IMR-90 (cell line): ENCODE measurements at regions not wholly inside any gene's neighbourhood (a gene's known extent, or its start where the extent isn't known, plus 50 kb on each side); places are given as distances from the start of the nearest gene placed in this dataset.

Experiments
- ATAC-seq: fragments of 200-7000 bp; cut with Tn5 transposase; 2 replicates; pipeline ENCODE4 v1.9.1; 2020; ENCODE audit warnings: low read depth, mild to moderate bottlenecking, moderate library complexity
- BruUV-seq: library from RNA; stranded (reverse); fragments of 400-500 nt; replicated peaks from 2 replicates; lab custom pipeline; 2021; lab: Mats Ljungman, UMichigan
- CTCF ChIA-PET: fragments of 300-600 bp; formaldehyde crosslinking; extraction: SDS; loops from one replicate; lab custom pipeline; 2021; ENCODE audit warnings: antibody characterized with exemption; lab: Yijun Ruan, JAX
- POLR2A ChIA-PET: fragments of 300-600 bp; sonication (Branson Sonifier 250); formaldehyde crosslinking; loops from one replicate; lab custom pipeline; 2022; ENCODE audit warnings: antibody characterized with exemption; ENCODE audit not compliant: unreplicated experiment; lab: Charles Lee
- DNase-seq: peaks from one replicate; pipeline ENCODE4 v3.0.0; 2013
- H2AFZ ChIP-seq: replicated peaks from 2 replicates; pipeline ENCODE3; 2013; ENCODE audit warnings: low read length, mild to moderate bottlenecking; ENCODE audit not compliant: poor library complexity
- H2AK5ac ChIP-seq: 2 replicates; pipeline ENCODE4 v1.6.1; 2013; ENCODE audit warnings: low read depth, low read length, inconsistent platforms
- H2AK9ac ChIP-seq: replicated peaks from 2 replicates; pipeline ENCODE3; 2013; ENCODE audit warnings: mild to moderate bottlenecking, low read depth, low read length, moderate library complexity; ENCODE audit not compliant: poor library complexity
- H2BK120ac ChIP-seq: 2 replicates; pipeline ENCODE4 v1.6.1; 2013; ENCODE audit warnings: low read depth, low read length, inconsistent platforms
- H2BK15ac ChIP-seq: 3 replicates; pipeline ENCODE4 v1.6.1; 2013; ENCODE audit warnings: low read depth, low read length, inconsistent platforms
- H2BK20ac ChIP-seq: 2 replicates; pipeline ENCODE4 v1.6.1; 2013; ENCODE audit warnings: low read depth, mild to moderate bottlenecking, inconsistent platforms, low read length, moderate library complexity
- H2BK5ac ChIP-seq: 2 replicates; pipeline ENCODE4 v1.6.1; 2013; ENCODE audit warnings: mild to moderate bottlenecking, low read depth, low read length, inconsistent platforms; ENCODE audit not compliant: poor library complexity, severe bottlenecking
- H3K14ac ChIP-seq: replicated peaks from 2 replicates; pipeline ENCODE4 v1.6.1; 2013; ENCODE audit warnings: low read depth, low read length, inconsistent platforms
- H3K18ac ChIP-seq: 2 replicates; pipeline ENCODE4 v1.6.1; 2013; ENCODE audit warnings: low read depth, low read length, control low read depth
- H3K23ac ChIP-seq: 2 replicates; pipeline ENCODE4 v1.6.1; 2013; ENCODE audit warnings: low read depth, low read length, inconsistent platforms
- H3K27ac ChIP-seq: 2 replicates; pipeline ENCODE4 v1.5.1; 2013; ENCODE audit warnings: mild to moderate bottlenecking, control low read depth, low read length; ENCODE audit not compliant: insufficient read depth
- H3K27me3 ChIP-seq: 2 replicates; pipeline ENCODE4 v1.6.1; 2013; ENCODE audit warnings: low read length; ENCODE audit not compliant: control insufficient read depth, insufficient read depth
- H3K36me3 ChIP-seq: 2 replicates; pipeline ENCODE4 v1.6.1; 2013; ENCODE audit warnings: low read length, mixed read lengths; ENCODE audit not compliant: control insufficient read depth, insufficient read depth
- H3K4ac ChIP-seq: 2 replicates; pipeline ENCODE4 v1.6.1; 2013; ENCODE audit warnings: low read depth, low read length, inconsistent platforms
- H3K4me1 ChIP-seq: 2 replicates; pipeline ENCODE4 v1.6.1; 2013; ENCODE audit warnings: low read length, mixed read lengths; ENCODE audit not compliant: control insufficient read depth, insufficient read depth
- H3K4me2 ChIP-seq: 2 replicates; pipeline ENCODE4 v1.6.1; 2013; ENCODE audit warnings: low read depth, mild to moderate bottlenecking, control low read depth, low read length, moderate library complexity
- H3K4me3 ChIP-seq: 2 replicates; pipeline ENCODE4 v1.5.1; 2013; ENCODE audit warnings: low read depth, mild to moderate bottlenecking, control low read depth, low read length, moderate library complexity; ENCODE audit not compliant: insufficient read depth
- H3K56ac ChIP-seq: 2 replicates; pipeline ENCODE4 v1.6.1; 2013; ENCODE audit warnings: low read length, inconsistent platforms; ENCODE audit not compliant: insufficient read depth; ENCODE audit errors: extremely low read depth
- H3K79me1 ChIP-seq, 2 experiments: 2 replicates each; pipeline ENCODE4 v1.6.1; 2013; ENCODE audit warnings: low read length in 2 of 2, inconsistent platforms in 1 of 2, low read depth in 1 of 2
- H3K9ac ChIP-seq: 2 replicates; pipeline ENCODE4 v1.6.1; 2013; ENCODE audit warnings: low read depth, low read length, control low read depth
- H3K9me1 ChIP-seq: 2 replicates; pipeline ENCODE4 v1.6.1; 2013; ENCODE audit warnings: low read length, inconsistent platforms; ENCODE audit not compliant: insufficient read depth
- H3K9me3 ChIP-seq: 2 replicates; pipeline ENCODE4 v1.6.1; 2013; ENCODE audit warnings: low read length; ENCODE audit not compliant: control insufficient read depth, insufficient read depth
- H4K20me1 ChIP-seq: 2 replicates; pipeline ENCODE4 v1.6.1; 2013; ENCODE audit warnings: low read length, inconsistent platforms; ENCODE audit not compliant: insufficient read depth
- H4K5ac ChIP-seq: 2 replicates; pipeline ENCODE4 v1.6.1; 2013; ENCODE audit warnings: mild to moderate bottlenecking, low read depth, low read length, control low read depth
- H4K8ac ChIP-seq, 2 experiments: 2 replicates each; pipeline ENCODE4 v1.6.1; 2013; ENCODE audit warnings: low read depth in 2 of 2, low read length in 2 of 2, control low read depth in 1 of 2, inconsistent platforms in 1 of 2
- H4K91ac ChIP-seq: 2 replicates; pipeline ENCODE4 v1.6.1; 2013; ENCODE audit warnings: low read depth, low read length, inconsistent platforms; ENCODE audit not compliant: insufficient read depth
- BHLHE40 ChIP-seq: fragments of 150-350 bp; IDR thresholded peaks from 2 replicates; pipeline ENCODE4 v1.6.1; 2016; ENCODE audit warnings: mild to moderate bottlenecking, low read depth, low read length
- POLR2A ChIP-seq: IDR thresholded peaks from 2 replicates; pipeline ENCODE4 v1.6.1; 2012; ENCODE audit warnings: mild to moderate bottlenecking, low read depth, low read length
- RFX5 ChIP-seq: IDR thresholded peaks from 2 replicates; pipeline ENCODE4 v1.8.0; 2012; ENCODE audit warnings: low read depth, mild to moderate bottlenecking, low read length, moderate library complexity
- WGBS, 2 experiments: methylation state at CpG; one replicate each; pipeline versions ENCODE4 v1.1.5 to v1.1.7; 2013; ENCODE audit warnings: missing lambda C conversion rate in 2 of 2; ENCODE audit not compliant: insufficient read length in 1 of 2; ENCODE audit errors: extremely low coverage in 2 of 2; 5-methylcytosine and 5-hydroxymethylcytosine counted together
- dilution Hi-C: fragments of 300-500 bp; cut with HindIII; formaldehyde crosslinking; loops from one replicate; pipeline ENCODE4 v1.14.3; 2018; ENCODE audit warnings: low sequenced_read_pairs; ENCODE audit not compliant: unreplicated experiment
- in situ Hi-C: fragments of 300-500 bp; cut with MboI; formaldehyde crosslinking; loops from 3 replicates; pipeline ENCODE4 v1.14.3; 2019; ENCODE audit warnings: low sequenced_read_pairs, inconsistent platforms, mixed read lengths
- intact Hi-C: fragments of 100-400 bp; cut with micrococcal nuclease; formaldehyde crosslinking; loops from 2 replicates; pipeline ENCODE4 v1.10.0; 2022

DNA sequence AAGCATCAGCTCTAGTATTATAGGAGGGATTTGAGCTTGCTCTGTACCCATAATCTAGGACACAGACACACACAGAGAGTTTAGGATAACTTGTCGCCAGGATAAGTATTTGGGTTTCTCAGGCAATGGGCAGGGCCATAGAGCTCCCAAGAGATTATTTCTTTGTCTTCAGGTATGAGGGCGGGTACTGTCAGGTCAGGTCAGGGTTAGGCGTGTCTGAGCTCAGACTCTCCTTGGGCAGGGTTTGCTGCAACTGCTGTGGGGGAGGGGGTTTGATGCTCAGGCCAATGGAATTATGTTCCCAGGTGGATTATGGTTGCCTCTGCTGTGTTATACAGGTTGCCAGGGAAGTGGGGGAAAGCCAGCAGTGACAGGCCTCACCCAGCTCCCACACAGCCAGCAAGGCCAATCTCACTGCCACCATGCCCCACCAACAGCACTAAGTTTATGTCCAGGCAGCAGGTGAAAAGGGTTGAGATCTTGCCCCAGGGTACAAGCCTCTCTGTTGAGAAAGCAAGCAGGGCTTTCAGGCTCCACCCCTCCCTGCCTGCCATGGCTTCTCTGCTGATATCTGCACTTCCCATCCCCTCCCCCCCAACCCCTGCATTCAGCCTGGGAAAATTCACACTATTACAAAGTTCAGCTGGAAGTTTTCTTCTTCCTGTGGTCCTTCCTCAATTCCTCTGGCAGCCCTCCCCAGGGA lies 101.3 kb downstream of the RRAGB start:
- H2AFZ ChIP-seq: no peak overlapping the region
- ChIA-PET POLR2A (no interaction called here), CTCF (no interaction called here)
- in situ Hi-C loops: no loop called here
- H3K18ac ChIP-seq: no peak overlapping the region
- H3K9me3 ChIP-seq: peaks cover 2% of the 10 kb centered on the region; the same call in 1 of the 2 replicates
- DNase-seq (no peak), ATAC-seq (no peak)
- H2BK20ac ChIP-seq: no peak overlapping the region
- no peak overlapping the region for H3K56ac ChIP-seq
- H4K91ac ChIP-seq: no peak overlapping the region
- H3K14ac ChIP-seq: no peak overlapping the region
- no peak overlapping the region for H2BK120ac ChIP-seq
- no peaks in the 10 kb centered on the region for H4K20me1 ChIP-seq
- H3K9ac ChIP-seq: no peak overlapping the region
- no peak overlapping the region for H3K4me3 ChIP-seq
- BruUV-seq: no TSS peak
- no peak overlapping the region for H3K23ac ChIP-seq
- intact Hi-C loops: no loop called here
- no peak overlapping the region for H3K4ac ChIP-seq
- H3K79me1 ChIP-seq: no peaks in the 10 kb centered on the region
- no peak overlapping the region for H4K5ac ChIP-seq
- TF ChIP-seq BHLHE40 (no peak), RFX5 (no peak), POLR2A (no peak)
- no peaks in the 10 kb centered on the region for H3K36me3 ChIP-seq
- H2BK15ac ChIP-seq: no peak overlapping the region
- H3K27me3 ChIP-seq: no peaks in the 10 kb centered on the region
- H3K4me1 ChIP-seq: no peaks in the 10 kb centered on the region
- 29% methylated on average over 1 of the region's 3 CpGs; no CpG with 5 or more reads in 1 of the 2 experiments for WGBS, 2 experiments
- no peak overlapping the region for H4K8ac ChIP-seq
- H2AK9ac ChIP-seq: no peak overlapping the region
- H3K27ac ChIP-seq: no peak overlapping the region
- H2AK5ac ChIP-seq: no peak overlapping the region
- no peak overlapping the region for H2BK5ac ChIP-seq
- no peaks in the 10 kb centered on the region for H3K9me1 ChIP-seq
- H3K4me2 ChIP-seq: no peak overlapping the region
- dilution Hi-C loops: no loop called here
